GM19239 (cell line): ENCODE measurements at regions not wholly inside any gene's neighbourhood (a gene's known extent, or its start where the extent isn't known, plus 50 kb on each side); places are given as distances from the start of the nearest gene placed in this dataset.

Experiments used
- DNase-seq: peaks from one replicate; pipeline ENCODE4 v3.0.0; 2011; ENCODE audit warnings: low spot score; ENCODE audit not compliant: insufficient read length
- FAIRE-seq: peaks from 2 replicates; lab custom pipeline; 2011; peaks lifted over from hg19 to GRCh38; lab: Jason Lieb, UNC

DNA sequence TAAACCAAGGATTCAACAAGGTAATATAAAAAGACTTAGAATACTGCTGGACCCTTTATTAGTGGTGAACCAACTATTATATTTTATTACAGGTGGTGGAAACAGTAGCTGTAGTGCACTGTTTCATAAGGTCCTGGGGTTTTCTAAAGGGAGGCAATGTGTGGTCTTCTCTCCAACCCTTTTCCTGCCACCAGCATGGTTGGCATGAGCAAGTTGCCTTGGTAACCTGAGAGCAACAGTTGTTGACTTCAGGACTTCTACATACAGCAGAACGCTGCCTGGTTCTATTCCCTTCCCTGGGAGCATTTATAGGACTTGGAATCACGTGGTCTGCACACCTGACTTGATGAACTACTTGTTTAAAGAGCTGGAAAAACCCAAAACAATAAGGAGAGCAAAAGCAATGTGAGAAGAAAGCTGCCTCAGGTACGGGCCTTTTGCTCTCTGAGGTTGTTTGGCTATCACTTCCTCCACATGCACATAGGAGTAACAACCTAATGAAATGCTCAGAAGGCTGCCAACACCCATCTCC is 81.1 kb upstream of the RAI14 start:
- DNase-seq (no peak), FAIRE-seq (no peak)

DNA sequence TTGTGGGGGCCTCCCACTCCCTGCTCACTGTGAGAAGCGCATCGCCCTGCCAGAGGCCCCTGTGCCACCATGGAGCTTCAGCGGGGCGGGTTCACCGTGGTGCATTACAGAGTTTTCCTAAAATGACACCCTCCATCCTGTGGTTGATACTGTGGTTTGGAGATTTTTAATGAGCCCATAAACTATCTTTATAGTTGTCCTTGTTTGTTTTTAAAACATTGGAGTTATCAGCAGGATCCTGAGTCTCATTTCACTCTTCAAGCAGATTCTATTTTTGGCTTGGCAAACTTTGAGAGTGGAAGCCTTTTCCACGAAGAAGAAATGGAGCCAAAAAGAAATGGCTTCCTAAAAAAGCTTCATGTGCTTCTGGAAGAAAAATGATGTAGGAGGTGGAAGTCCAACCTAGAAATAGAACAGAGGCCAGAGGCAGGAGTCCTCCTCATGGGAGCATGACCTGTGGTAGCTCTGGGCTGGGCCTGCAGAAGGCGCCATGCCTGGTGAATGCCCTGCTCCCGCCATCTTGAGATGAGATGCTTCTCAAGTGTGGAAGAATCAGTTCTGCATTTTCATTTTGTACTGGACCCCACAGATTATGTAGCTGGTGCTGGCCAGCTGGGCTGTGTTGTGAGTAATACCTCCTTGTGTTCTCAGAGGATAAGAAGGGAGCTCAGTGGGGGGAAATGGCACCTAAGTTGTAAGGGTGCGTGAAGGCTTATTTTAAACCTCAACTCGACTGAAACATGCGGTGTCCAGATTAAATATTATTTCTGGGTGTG is 79.0 kb upstream of the RAI14 start:
- no peak for FAIRE-seq
- DNase-seq: no peak

DNA sequence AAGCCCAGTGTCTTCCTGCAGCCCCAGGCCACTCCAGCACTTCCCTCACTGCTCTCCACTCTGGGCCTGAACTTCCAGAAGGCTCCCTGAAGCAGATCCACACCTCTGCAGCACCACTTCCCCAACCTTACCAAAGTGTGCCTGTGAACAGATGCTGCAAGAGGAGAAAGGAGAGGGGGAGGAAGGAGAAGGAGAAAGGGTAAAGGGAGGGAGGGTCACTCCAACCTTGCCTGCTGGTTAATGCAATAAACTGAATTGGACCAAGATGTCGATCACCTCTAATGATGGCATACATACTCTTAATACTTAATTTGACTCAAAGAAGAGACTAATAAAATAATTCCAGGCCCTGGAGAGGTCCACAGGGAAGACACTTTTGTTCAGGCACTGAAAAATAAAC is 77.2 kb upstream of the RAI14 start:
- FAIRE-seq: no peak
- no peak for DNase-seq

DNA sequence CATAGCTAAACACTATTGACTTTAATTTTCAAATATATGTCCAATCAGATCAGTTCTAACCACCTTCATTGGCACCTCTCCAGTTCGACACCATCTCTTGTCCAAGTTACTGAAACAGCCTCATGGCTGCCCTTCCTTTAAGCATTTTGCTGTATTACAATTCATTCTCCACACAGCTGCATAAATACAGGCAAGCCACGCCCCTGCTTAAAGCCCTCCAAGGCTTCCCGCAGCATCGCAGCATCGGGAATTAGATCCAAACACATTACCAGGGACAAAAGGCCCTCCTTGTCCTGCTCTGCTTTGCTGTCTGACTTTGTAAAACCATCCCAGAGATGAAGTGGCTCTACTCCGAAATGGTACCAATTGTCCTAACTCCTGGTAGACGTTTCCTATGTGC is 75.1 kb upstream of the RAI14 start:
- DNase-seq (no peak), FAIRE-seq (no peak)

GRCh38 chr5:34582371-34582770 is 73.8 kb upstream of the RAI14 start:
- FAIRE-seq: no peak
- no peak for DNase-seq

GRCh38 chr5:34583167-34583566 is 73.0 kb upstream of the RAI14 start:
- FAIRE-seq: no peak
- DNase-seq: no peak

DNA sequence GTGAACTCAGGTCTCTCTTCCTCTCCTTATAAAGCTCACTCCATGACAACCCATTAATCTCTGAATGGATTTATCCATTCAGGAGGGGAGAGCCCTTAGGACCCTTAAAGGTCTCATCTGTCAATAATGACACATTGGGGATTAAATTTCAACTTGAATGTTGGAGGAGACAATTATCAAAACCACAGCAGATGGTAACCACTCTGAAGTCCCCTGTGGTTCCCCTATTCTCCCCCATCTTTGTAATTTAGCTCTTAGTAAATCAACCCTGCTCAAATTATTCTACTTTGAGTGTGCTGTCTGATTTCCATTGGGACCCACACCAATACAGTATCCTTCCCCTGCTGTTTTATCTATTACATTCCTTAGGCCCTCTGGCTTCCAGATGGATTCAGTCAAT is 72.0 kb upstream of the RAI14 start:
- DNase-seq (no peak), FAIRE-seq (no peak)

DNA sequence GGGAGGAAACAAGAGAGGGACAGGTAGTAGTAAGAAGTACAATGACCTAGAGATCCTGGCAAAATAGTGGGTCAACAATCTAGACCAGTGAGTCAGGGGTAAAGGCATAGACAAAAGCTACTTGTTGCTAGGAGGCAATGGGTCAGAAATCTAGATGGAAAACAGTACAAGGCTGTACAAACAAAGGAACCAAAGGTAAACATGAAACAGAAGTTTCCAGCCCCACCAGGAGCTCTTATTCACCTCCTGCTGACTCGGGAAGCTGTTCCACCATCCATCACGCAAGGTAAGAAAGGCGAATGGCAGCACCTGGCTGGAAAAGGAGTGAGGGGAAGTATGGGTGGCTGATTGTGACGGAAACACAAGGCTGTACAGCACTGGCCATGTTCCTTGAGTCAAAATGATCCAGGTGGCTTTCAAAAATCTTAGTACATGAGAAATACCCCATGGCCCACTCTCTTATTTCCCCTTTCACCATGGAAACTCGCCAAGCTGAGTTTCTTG is 70.5 kb upstream of the RAI14 start:
- FAIRE-seq (no peak), DNase-seq (no peak)

- DNase-seq: no peak
- FAIRE-seq: no peak
Measured at GRCh38 chr5:34586117-34586885, 69.8 kb upstream of the RAI14 start.

DNA sequence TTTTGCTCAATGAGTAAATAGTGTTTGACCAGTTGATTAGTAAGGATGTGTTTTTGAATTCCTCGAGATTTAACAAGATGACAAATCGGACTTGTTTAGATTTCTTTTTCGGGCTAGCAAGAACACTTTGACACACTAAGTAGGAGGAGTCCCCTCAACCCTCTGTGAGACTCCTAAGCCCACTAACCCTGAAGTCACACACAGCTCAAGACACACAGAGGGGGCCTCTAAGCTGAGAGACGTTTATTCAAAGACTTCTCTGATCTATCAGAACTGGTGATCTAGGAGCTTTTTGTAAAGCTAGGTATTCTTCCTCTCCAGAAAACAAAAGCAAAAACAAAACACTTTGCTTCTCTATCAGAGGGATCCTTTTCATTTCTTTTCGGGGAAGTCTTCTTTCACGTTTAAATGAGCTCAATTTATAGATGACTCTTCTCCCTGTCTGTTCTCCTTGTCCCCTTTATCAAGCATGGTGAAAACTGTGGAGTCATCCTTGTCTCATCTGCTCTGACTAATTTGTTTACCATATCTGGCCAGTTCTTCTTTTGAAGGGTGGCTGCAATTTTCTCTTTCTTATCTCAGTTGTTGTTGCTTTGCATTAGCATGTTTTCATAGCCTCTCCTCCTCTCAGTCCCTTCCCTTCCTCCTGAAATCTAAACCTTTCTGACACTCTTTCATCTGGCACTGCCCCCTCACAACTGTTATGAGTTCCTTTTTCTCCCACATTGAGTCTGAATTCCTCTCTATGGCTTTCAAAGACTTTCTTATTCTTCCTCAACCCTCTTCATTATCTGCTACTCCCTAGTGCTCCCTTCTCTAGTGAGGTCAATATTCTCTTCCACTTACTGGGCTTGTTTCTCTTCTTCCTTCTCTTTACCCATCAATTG is 68.5 kb upstream of the RAI14 start:
- FAIRE-seq (no peak), DNase-seq (no peak)

DNA sequence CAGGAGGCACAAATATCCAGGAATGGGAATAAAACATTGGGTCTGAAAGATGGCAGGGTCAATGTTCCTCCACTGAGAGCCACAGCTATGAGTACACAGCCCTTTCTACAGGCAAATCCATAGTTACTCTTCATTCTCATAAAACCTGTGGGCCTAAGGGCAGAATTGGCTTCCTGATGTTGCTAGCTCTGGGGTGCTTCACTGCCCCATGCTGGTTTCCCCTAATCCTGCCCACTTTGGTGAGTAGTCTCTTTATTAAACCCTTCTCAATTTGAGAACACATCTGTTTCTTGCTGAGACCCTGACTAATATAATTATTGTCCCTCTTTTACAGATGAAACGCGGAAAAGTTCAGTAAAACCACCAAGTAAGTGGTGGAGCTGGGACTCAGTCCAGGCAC is 66.3 kb upstream of the RAI14 start:
- DNase-seq (no peak), FAIRE-seq (no peak)

GRCh38 chr5:34591723-34592122 is 64.4 kb upstream of the RAI14 start:
- no peak for FAIRE-seq
- DNase-seq: no peak

- DNase-seq: no peak
- no peak for FAIRE-seq
Measured at GRCh38 chr5:34597034-34598027, 58.8 kb upstream of the RAI14 start.

- no peak for FAIRE-seq
Measured at GRCh38 chr5:34598177-34598794, 57.8 kb upstream of the RAI14 start.

GRCh38 chr5:34599471-34600117 is 56.5 kb upstream of the RAI14 start:
- no peak for DNase-seq
- no peak for FAIRE-seq

More at GRCh38 chr5:34598177-34598794, 57.8 kb upstream of the RAI14 start:
- no peak for DNase-seq

DNA sequence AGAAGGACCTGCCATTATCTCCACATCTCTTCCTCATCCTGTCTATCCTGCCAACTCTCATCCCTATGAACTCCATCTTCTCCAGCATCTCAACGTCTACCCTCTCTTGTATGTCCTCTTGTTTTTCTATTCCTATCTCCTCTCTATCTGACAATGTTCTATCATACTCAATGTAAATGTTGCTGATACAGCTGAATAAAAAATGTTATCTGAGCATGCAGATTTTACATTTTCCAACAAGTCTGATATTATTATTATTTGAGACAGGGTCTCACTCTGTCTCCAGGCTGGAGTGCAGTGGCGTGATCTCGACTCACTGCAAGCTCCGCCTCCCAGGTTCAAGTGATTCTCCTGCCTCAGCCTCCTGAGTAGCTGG is 56.0 kb upstream of the RAI14 start:
- DNase-seq: no peak
- no peak for FAIRE-seq

GRCh38 chr5:34603378-34603777 is 52.8 kb upstream of the RAI14 start:
- DNase-seq (no peak), FAIRE-seq (no peak)

DNA sequence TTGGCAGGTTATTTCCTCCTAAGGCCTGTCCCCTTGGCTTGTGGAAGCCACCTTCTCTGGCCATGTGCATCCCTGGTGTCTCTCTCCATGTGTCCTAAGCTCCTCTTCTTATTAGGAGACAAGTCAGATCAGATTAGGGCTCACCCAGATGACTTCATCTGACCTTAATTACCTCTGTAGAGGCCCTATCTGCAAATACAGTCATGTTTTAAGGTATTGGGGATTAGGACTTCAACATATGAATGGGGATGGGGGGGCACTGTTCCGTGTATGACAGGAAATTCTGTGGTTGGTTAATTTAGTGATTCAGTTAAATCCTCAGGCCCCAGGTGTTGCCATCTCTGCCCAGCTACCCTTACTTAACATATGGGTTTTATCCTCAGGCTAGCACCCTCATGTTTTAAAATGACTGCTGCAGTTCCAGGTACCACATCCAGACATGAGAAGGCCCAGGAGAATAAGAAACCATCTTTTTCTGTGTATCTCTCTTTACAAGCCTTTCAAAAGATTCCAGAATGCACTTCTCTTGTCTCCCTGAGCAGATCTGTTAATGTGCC is 51.9 kb upstream of the RAI14 start:
- DNase-seq: no peak
- no peak for FAIRE-seq
